Heart right ventricle (tissue), 16 donors: ENCODE measurements at regions not wholly inside any gene's neighbourhood (a gene's known extent, or its start where the extent isn't known, plus 50 kb on each side); places are given as distances from the start of the nearest gene placed in this dataset.

Experiments used
- ATAC-seq, 8 donors: fragments of 200-7000 bp; cut with Tn5 transposase; one replicate each; pipeline ENCODE4 v1.9.1; 2020; ENCODE audit warnings: mild to moderate bottlenecking in 8 of 8, moderate library complexity in 8 of 8, moderate number of reproducible peaks in 1 of 8
- DNase-seq, 2 donors: peaks; one replicate each; pipeline ENCODE4 v3.0.0-alpha.2; 2020
- H3K27ac ChIP-seq, 10 donors: fragments of 200-600 bp; sonication (generic) in 2 of 10; one replicate each; pipeline versions ENCODE4 v1.5.0 to v1.8.0; 2020 to 2022; ENCODE audit warnings: mild to moderate bottlenecking in 3 of 10
- H3K27me3 ChIP-seq, 7 donors: fragments of 200-600 bp; one replicate each; pipeline ENCODE4 v1.8.0; 2021 to 2022; ENCODE audit warnings: mild to moderate bottlenecking in 2 of 7
- H3K36me3 ChIP-seq, 9 donors: fragments of 200-600 bp; sonication (generic) in 1 of 9; one replicate each; pipeline versions ENCODE4 v1.5.0 to v1.8.0; 2020 to 2022; ENCODE audit warnings: mild to moderate bottlenecking in 2 of 9
- H3K4me1 ChIP-seq, 9 donors: fragments of 200-600 bp; sonication (generic) in 1 of 9; one replicate each; pipeline versions ENCODE4 v1.5.0 to v1.8.0; 2020 to 2022; ENCODE audit warnings: mild to moderate bottlenecking in 4 of 9
- H3K4me3 ChIP-seq, 10 donors: fragments of 200-600 bp; sonication (generic) in 2 of 10; one replicate each; pipeline versions ENCODE4 v1.5.0 to v1.8.0; 2020 to 2022; ENCODE audit warnings: mild to moderate bottlenecking in 7 of 10, moderate library complexity in 2 of 10
- H3K9me3 ChIP-seq, 11 donors: fragments of 200-600 bp in 10 of 11; sonication (generic) in 2 of 11; one replicate each; pipeline versions ENCODE4 v1.5.0 to v1.8.0; 2013 to 2022; ENCODE audit warnings: mild to moderate bottlenecking in 2 of 11, control low read depth in 1 of 11, moderate library complexity in 1 of 11
- WGBS, 2 donors: extraction: QIAGEN DNeasy Blood & Tissue Kit; methylation state at CpG; one replicate each; pipeline ENCODE4 v1.1.7; 2013; ENCODE audit warnings: inconsistent platforms in 1 of 2; 5-methylcytosine and 5-hydroxymethylcytosine counted together
- intact Hi-C, 10 donors: fragments of 100-400 bp; cut with DNase I; formaldehyde crosslinking; loops; one replicate each; pipeline versions ENCODE4 v1.11.1 to v1.14.2; 2022
- TF ChIP-seq, protein P1 (sequence below), 9 donors: fragments of 200-600 bp; sonication (generic) in 2 of 9; IDR thresholded peaks; one replicate each; pipeline versions ENCODE4 v1.5.0 to v1.8.0; 2021 to 2022; ENCODE audit warnings: antibody characterized with exemption in 9 of 9, mild to moderate bottlenecking in 5 of 9, moderate library complexity in 1 of 9
- donor health status: Arrhythmogenic right ventricular cardiomyopathy.
- donor health status: ischemic (EF 13 %, LVEDD 7.1; RV severe dilation, severe dysfunction).
- donor health status: healthy with polysubstance abuse.
- donor health status: DM: no; HTN: yes; CAD: no.
- donor health status: DM: no; HTN: no; CAD: no.
- donor health status: ischemic (EF 25% LVEDD 6.9; RV normal size, moderate dysfunction).
- donor health status: ischemic (EF 25% LVEDD 5.7; RV mildly dilated, moderate dysfunction).
- donor health status: healthy.
- donor health status: DM: yes; HTN: yes; CAD: no.
- donor health status: Ischemic cardiomyopathy.
- donor health status: ischemic (EF 35%, LVEDD 5.7; RV mildly dilated, moderate dysfunction).
- donor health status: nonischemic (EF 11% LVEDD 7.7; RV severe dilation, severe dysfunction).
- donor health status: DM: yes; HTN: yes; CAD: no.
- donor health status: PGD.
- donor health status: ischemic (EF 29% LVEDD 5.4; RV normal size, mild dysfunction).
- donor health status: nonischemic (EF 23%, LVEDD 6.1; RV moderate dilation, normal function).

DNA sequence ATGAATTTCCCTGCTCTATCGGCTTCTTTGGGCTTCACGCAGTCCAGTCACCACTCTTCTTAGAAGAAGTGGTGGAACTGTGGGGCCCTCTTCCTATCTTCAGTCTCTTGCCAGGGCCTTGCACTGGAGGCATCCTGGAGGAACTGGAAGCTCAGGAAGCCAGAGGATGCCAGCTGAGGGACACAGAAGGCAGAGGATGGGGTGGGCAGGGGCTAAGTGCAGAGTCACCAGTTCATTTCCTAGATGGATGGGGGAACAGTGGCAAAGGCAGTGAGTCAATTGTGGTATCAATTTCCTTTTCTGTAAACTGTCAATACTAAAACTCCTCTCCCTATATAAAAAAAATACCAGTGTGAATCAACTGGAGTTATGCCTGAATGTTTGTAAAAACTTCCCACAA, 419.7 kb downstream of the KLF12 start:
- no peak for DNase-seq
- Histone ChIP-seq H3K27ac (peak overlapping the region in 1 of 10 donors; percentile 24), H3K4me1 (peaks cover 0 to 20% (median 9%) of the 10 kb centered on the region in 9 donors), H3K27me3 (no peaks in the 10 kb centered on the region), H3K9me3 (no peaks in the 10 kb centered on the region), H3K36me3 (peaks cover 0 to 58% (median 19%) of the 10 kb centered on the region in 9 donors), H3K4me3 (no peak overlapping the region)
- no peak for ATAC-seq
- 89 to 95% methylated on average over 2 of the region's 2 CpGs for WGBS, 2 donors
- TF ChIP-seq, protein P1, sequence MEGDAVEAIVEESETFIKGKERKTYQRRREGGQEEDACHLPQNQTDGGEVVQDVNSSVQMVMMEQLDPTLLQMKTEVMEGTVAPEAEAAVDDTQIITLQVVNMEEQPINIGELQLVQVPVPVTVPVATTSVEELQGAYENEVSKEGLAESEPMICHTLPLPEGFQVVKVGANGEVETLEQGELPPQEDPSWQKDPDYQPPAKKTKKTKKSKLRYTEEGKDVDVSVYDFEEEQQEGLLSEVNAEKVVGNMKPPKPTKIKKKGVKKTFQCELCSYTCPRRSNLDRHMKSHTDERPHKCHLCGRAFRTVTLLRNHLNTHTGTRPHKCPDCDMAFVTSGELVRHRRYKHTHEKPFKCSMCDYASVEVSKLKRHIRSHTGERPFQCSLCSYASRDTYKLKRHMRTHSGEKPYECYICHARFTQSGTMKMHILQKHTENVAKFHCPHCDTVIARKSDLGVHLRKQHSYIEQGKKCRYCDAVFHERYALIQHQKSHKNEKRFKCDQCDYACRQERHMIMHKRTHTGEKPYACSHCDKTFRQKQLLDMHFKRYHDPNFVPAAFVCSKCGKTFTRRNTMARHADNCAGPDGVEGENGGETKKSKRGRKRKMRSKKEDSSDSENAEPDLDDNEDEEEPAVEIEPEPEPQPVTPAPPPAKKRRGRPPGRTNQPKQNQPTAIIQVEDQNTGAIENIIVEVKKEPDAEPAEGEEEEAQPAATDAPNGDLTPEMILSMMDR (IDR thresholded peaks at IDR 0.05) = no peak
- intact Hi-C loops = loop anchor here in 1 of 10 donors (10.0 kb wide), 2 partner anchors 880 to 910 kb away; no protein-coding TSS in a partner anchor

DNA sequence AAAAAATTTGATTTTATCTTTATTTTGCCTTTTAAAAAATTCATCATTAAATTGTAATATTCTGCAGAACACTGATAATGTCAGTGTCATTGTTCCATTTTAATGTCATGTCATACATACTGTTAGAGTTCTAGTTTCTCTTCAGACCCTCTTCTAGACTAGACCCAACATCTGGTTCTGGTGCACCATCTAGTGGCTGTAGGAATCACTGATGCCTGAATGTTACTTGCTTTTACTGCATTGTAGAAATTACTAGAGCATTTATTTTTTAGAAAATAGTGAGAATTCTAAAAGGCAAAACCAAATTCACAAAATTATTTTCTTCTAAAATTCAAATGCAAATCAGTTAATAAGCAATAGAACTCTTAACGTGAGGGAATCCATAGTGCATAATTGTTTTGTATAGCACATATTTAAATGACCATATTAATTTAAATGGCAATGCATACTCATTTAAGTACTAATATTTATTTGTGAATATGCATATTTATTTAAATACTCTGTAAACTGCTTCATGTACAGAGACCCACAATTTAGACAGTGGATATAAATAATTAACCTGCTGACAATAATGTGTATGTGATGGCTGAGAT, 425.7 kb downstream of the KLF12 start:
- Histone ChIP-seq H3K4me3 (no peak overlapping the region), H3K4me1 (no peaks in the 10 kb centered on the region), H3K9me3 (no peaks in the 10 kb centered on the region), H3K27me3 (no peaks in the 10 kb centered on the region), H3K27ac (no peak overlapping the region), H3K36me3 (peaks cover 0 to 77% (median 11%) of the 10 kb centered on the region in 9 donors)
- TF ChIP-seq, protein P1 (IDR thresholded peaks at IDR 0.05) = peak; percentile 40 to 82 (median 70)
- intact Hi-C loops = loop anchor here in 6 of 10 donors (5.0 to 10.0 kb wide), 5 partner anchors 651 to 904 kb away; partner anchors contain the start of gene KLF5 (in 4 of the 6)
- peak in 6 of 8 donors; percentile 52 to 75 (median 68) for ATAC-seq
- 30 to 43% methylated on average over 1 of the region's 1 CpG for WGBS, 2 donors
- DNase-seq = peak in 1 of 2 donors; percentile 38

DNA sequence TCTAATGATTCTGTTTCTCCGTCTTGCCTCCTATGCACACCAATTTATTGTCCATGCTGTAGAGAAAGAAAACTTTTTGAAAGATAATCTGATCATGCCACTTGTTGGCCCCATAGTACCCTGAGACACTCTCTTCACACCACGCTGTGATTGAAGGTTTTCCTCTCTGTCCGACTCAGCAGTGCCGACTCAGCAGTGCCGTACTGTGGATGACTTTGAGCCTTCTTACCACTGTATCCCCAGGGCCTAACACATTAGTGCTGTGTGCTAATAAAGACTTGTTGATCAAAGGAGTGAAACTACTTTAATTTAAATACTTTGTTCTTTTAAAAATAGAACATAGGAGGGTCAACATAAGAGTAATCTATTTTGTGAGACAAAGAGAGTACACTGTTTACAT, 429.6 kb downstream of the KLF12 start:
- H3K36me3 ChIP-seq = peaks cover 0 to 43% (median 0%) of the 10 kb centered on the region in 9 donors
- ATAC-seq = no peak

DNA sequence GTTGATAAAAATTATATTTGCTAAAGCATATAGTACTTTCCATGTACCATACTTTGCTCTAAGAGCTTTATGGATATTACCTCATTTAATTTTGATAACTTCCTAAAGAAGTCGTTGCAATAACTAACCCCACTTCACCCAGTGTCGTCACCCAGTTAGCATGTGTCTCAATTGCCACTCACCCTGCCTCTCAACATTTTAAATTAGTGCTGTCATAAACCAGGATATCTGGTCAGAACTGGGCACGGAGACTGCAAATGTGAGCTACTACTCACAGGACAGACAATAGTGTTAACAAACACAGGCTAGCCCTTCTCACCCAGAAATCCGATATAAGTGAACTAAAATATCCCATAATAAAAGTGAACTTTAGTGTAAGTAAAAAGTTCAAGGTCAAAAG, 430.6 kb downstream of the KLF12 start:
- ATAC-seq (peak in 1 of 8 donors; percentile 67), DNase-seq (no peak)
- Histone ChIP-seq H3K27me3 (no peaks in the 10 kb centered on the region), H3K9me3 (no peaks in the 10 kb centered on the region), H3K27ac (no peak overlapping the region), H3K4me3 (no peak overlapping the region), H3K36me3 (peaks cover 0 to 37% (median 0%) of the 10 kb centered on the region in 9 donors), H3K4me1 (no peaks in the 10 kb centered on the region)
- TF ChIP-seq, protein P1 (IDR thresholded peaks at IDR 0.05) = no peak
- intact Hi-C loops = loop anchor here in 6 of 10 donors (10.0 kb wide), 4 partner anchors 649 to 899 kb away; partner anchors contain the start of gene KLF5 (in 3 of the 6)
- whole genome bisulfite sequencing, 2 donors = 70 to 75% methylated on average over 4 of the region's 4 CpGs

More for the DNA sequence above, 429.6 kb downstream of the KLF12 start:
- Histone ChIP-seq H3K4me3 (no peak overlapping the region), H3K27me3 (no peaks in the 10 kb centered on the region), H3K27ac (no peak overlapping the region), H3K4me1 (no peaks in the 10 kb centered on the region), H3K9me3 (no peaks in the 10 kb centered on the region)
- WGBS, 2 donors = 93 to 94% methylated on average over 5 of the region's 5 CpGs
- DNase-seq = no peak
- intact Hi-C loops = loop anchor here in 6 of 10 donors (10.0 kb wide), 4 partner anchors 650 to 900 kb away; partner anchors contain the start of gene KLF5 (in 3 of the 6)
- TF ChIP-seq, protein P1 (IDR thresholded peaks at IDR 0.05) = no peak
